SK-N-SH (cell line): ENCODE measurements at regions not wholly inside any gene's neighbourhood (a gene's known extent, or its start where the extent isn't known, plus 50 kb on each side); places are given as distances from the start of the nearest gene placed in this dataset.

Experiments used
- CTCF ChIA-PET: fragments of 300-600, 350-600 bp; formaldehyde crosslinking; extraction: SDS; loops from one replicate; lab custom pipeline; 2021; lab: Yijun Ruan, JAX
- POLR2A ChIA-PET: fragments of 350-600 bp; sonication (Branson Sonifier 250); formaldehyde crosslinking; extraction: SDS; loops from one replicate; lab custom pipeline; 2020; ENCODE audit warnings: antibody characterized with exemption, inconsistent platforms; lab: Yijun Ruan, JAX
- DNase-seq: peaks from one replicate; pipeline ENCODE4 v3.0.0; 2012
- H2AFZ ChIP-seq: fragments of 200-600 bp; sonication (generic); 2 replicates; pipeline ENCODE4 v1.8.1; 2016; ENCODE audit warnings: antibody characterized with exemption, mild to moderate bottlenecking, low read depth
- H3F3A ChIP-seq: fragments of 200-600 bp; sonication (generic); replicated peaks from 2 replicates; pipeline ENCODE3; 2016; ENCODE audit warnings: antibody characterized with exemption, mild to moderate bottlenecking; ENCODE audit not compliant: insufficient read depth
- H3K27ac ChIP-seq, 2 experiments: fragments of 200-500 bp in 1 of 2; fragments of 200-600 bp in 1 of 2; sonication (Bioruptor generic) in 1 of 2; sonication (generic), shearing (Covaris generic) in 1 of 2; 2 replicates each; pipeline versions ENCODE4 v1.5.1 to v1.6.1; 2014 to 2016; ENCODE audit warnings: low read depth in 2 of 2, inconsistent platforms in 1 of 2, low read length in 1 of 2, mild to moderate bottlenecking in 1 of 2, mixed read lengths in 1 of 2
- H3K27me3 ChIP-seq: fragments of 200-600 bp; sonication (generic), shearing (Covaris generic); 2 replicates; pipeline ENCODE4 v1.6.1; 2016; ENCODE audit warnings: mixed run types; ENCODE audit not compliant: insufficient read depth
- H3K36me3 ChIP-seq, 2 experiments: fragments of 200-500 bp in 1 of 2; fragments of 200-600 bp in 1 of 2; sonication (Bioruptor generic) in 1 of 2; sonication (generic) in 1 of 2; replicated peaks in 1 of 2; 2 replicates each; pipeline versions ENCODE3 to v1.5.1; 2014 to 2016; ENCODE audit warnings: low read length in 1 of 2, mild to moderate bottlenecking in 1 of 2; ENCODE audit not compliant: insufficient read depth in 2 of 2, control insufficient read depth in 1 of 2
- H3K4me1 ChIP-seq, 2 experiments: fragments of 200-500 bp in 1 of 2; fragments of 200-600 bp in 1 of 2; sonication (Bioruptor generic) in 1 of 2; sonication (generic), shearing (Covaris generic) in 1 of 2; 2 replicates each; pipeline versions ENCODE4 v1.5.1 to v1.6.1; 2014 to 2016; ENCODE audit warnings: low read depth in 1 of 2, low read length in 1 of 2, mixed run types in 1 of 2; ENCODE audit not compliant: insufficient read depth in 2 of 2, control insufficient read depth in 1 of 2
- H3K4me2 ChIP-seq: fragments of 200-600 bp; sonication (generic), shearing (Covaris generic); 2 replicates; pipeline ENCODE4 v1.6.1; 2017; ENCODE audit warnings: mixed run types
- H3K4me3 ChIP-seq, 2 experiments: fragments of 200-500 bp in 1 of 2; fragments of 200-600 bp in 1 of 2; sonication (Bioruptor generic) in 1 of 2; sonication (generic), shearing (Covaris generic) in 1 of 2; 2 replicates each; pipeline versions ENCODE4 v1.5.1 to v1.8.1; 2014 to 2016; ENCODE audit warnings: low read depth in 2 of 2, inconsistent platforms in 1 of 2, low read length in 1 of 2, mild to moderate bottlenecking in 1 of 2, mixed read lengths in 1 of 2, moderate library complexity in 1 of 2
- H3K79me2 ChIP-seq: fragments of 200-600 bp; sonication (generic); 2 replicates; pipeline ENCODE4 v1.8.1; 2017; ENCODE audit warnings: mild to moderate bottlenecking; ENCODE audit not compliant: insufficient read depth
- H3K9ac ChIP-seq: fragments of 200-600 bp; sonication (generic); 2 replicates; pipeline ENCODE4 v1.6.1; 2017; ENCODE audit warnings: mixed run types
- H3K9me2 ChIP-seq: fragments of 200-600 bp; sonication (generic); 2 replicates; pipeline ENCODE4 v1.6.1; 2017; ENCODE audit warnings: mixed run types
- H3K9me3 ChIP-seq: fragments of 200-600 bp; sonication (generic); 2 replicates; pipeline ENCODE4 v1.6.1; 2017; ENCODE audit warnings: mixed run types, mild to moderate bottlenecking, moderate library complexity
- H4K20me1 ChIP-seq: fragments of 200-600 bp; sonication (generic); 2 replicates; pipeline ENCODE4 v1.6.1; 2017; ENCODE audit warnings: mild to moderate bottlenecking, mixed run types; ENCODE audit not compliant: insufficient read depth
- EP300 ChIP-seq, 2 experiments: IDR thresholded peaks; 2 replicates each; pipeline versions ENCODE4 v1.4.0 to v1.6.1; 2012; ENCODE audit warnings: borderline replicate concordance in 1 of 2, low read depth in 1 of 2, low read length in 1 of 2
- FOXM1 ChIP-seq: IDR thresholded peaks from 2 replicates; pipeline ENCODE4 v1.4.0; 2012; ENCODE audit warnings: low read depth, mild to moderate bottlenecking
- GABPA ChIP-seq: IDR thresholded peaks from 2 replicates; pipeline ENCODE4 v1.4.0; 2012; ENCODE audit warnings: low read depth, mild to moderate bottlenecking
- JUND ChIP-seq: IDR thresholded peaks from 2 replicates; pipeline ENCODE4 v1.4.0; 2012
- MXI1 ChIP-seq: IDR thresholded peaks from 2 replicates; pipeline ENCODE4 v1.6.1; 2012; ENCODE audit warnings: mild to moderate bottlenecking, low read depth, low read length, improper control_type of control experiment
- NFIC ChIP-seq: IDR thresholded peaks from 2 replicates; pipeline ENCODE4 v1.4.0; 2012; ENCODE audit warnings: borderline replicate concordance
- PBX3 ChIP-seq: IDR thresholded peaks from 2 replicates; pipeline ENCODE4; 2012
- RAD21 ChIP-seq: IDR thresholded peaks from 2 replicates; pipeline ENCODE4 v1.6.1; 2012; ENCODE audit warnings: mild to moderate bottlenecking, low read length
- RCOR1 ChIP-seq: fragments of 150-350 bp; IDR thresholded peaks from 2 replicates; pipeline ENCODE4 v1.6.1; 2017; ENCODE audit warnings: antibody characterized with exemption, low read length
- RXRA ChIP-seq: IDR thresholded peaks from 2 replicates; pipeline ENCODE4 v1.4.0; 2012; ENCODE audit warnings: low read depth, mild to moderate bottlenecking, borderline replicate concordance
- SIN3A ChIP-seq: IDR thresholded peaks from 2 replicates; pipeline ENCODE4 v1.6.1; 2012; ENCODE audit warnings: low read depth, mild to moderate bottlenecking, low read length, moderate library complexity, borderline replicate concordance
- TCF12 ChIP-seq: IDR thresholded peaks from 2 replicates; pipeline ENCODE4 v1.4.0; 2012
- TEAD4 ChIP-seq: IDR thresholded peaks from 2 replicates; pipeline ENCODE4 v1.4.0; 2012; ENCODE audit warnings: mild to moderate bottlenecking, borderline replicate concordance; ENCODE audit not compliant: insufficient read depth
- USF2 ChIP-seq: fragments of 150-350 bp; IDR thresholded peaks from 2 replicates; pipeline ENCODE4 v1.6.1; 2017; ENCODE audit warnings: antibody characterized with exemption, low read length, low read depth, borderline replicate concordance
- WGBS: methylation state at CpG from one replicate; pipeline ENCODE4 v1.1.6; 2017; ENCODE audit warnings: low lambda C conversion rate; 5-methylcytosine and 5-hydroxymethylcytosine counted together
- TF ChIP-seq, protein P1 (sequence below): IDR thresholded peaks from 2 replicates; pipeline ENCODE4 v1.6.1; 2012; ENCODE audit warnings: mild to moderate bottlenecking, low read depth, low read length, moderate library complexity
- TF ChIP-seq, protein P2 (sequence below): fragments of 200-600 bp; sonication (generic); IDR thresholded peaks from 2 replicates; pipeline ENCODE4 v1.6.1; 2017; ENCODE audit warnings: antibody characterized with exemption, mild to moderate bottlenecking, moderate library complexity

DNA sequence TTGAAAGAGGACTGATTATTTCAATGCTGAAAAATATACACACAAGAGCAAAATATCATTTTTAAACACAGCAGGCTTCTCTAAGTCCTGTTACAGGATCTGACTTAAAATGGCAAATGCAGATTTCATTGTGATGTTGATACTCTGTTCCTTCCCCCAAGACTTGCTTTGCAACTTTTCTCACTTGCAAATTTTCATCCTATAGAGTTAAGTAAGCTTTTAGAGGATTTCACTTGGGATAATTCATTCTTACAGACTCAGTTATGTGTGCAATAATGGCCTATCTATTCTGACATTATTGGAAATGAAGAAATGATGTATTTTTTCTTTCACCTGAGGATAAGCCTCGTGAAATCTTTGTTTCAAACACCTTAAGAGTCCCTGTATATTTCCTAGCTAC, 2403.2 kb downstream of the ARAP2 start:
- POLR2A ChIA-PET, result no interaction called here
- Histone ChIP-seq H3K4me2 (no peak overlapping the region), H3F3A (peaks cover 20% of the 10 kb centered on the region), H3K4me1 (peaks cover 0 to 14% of the 10 kb centered on the region in 2 experiments; a peak in 1 of 4 replicates)
- TF ChIP-seq, protein P1, sequence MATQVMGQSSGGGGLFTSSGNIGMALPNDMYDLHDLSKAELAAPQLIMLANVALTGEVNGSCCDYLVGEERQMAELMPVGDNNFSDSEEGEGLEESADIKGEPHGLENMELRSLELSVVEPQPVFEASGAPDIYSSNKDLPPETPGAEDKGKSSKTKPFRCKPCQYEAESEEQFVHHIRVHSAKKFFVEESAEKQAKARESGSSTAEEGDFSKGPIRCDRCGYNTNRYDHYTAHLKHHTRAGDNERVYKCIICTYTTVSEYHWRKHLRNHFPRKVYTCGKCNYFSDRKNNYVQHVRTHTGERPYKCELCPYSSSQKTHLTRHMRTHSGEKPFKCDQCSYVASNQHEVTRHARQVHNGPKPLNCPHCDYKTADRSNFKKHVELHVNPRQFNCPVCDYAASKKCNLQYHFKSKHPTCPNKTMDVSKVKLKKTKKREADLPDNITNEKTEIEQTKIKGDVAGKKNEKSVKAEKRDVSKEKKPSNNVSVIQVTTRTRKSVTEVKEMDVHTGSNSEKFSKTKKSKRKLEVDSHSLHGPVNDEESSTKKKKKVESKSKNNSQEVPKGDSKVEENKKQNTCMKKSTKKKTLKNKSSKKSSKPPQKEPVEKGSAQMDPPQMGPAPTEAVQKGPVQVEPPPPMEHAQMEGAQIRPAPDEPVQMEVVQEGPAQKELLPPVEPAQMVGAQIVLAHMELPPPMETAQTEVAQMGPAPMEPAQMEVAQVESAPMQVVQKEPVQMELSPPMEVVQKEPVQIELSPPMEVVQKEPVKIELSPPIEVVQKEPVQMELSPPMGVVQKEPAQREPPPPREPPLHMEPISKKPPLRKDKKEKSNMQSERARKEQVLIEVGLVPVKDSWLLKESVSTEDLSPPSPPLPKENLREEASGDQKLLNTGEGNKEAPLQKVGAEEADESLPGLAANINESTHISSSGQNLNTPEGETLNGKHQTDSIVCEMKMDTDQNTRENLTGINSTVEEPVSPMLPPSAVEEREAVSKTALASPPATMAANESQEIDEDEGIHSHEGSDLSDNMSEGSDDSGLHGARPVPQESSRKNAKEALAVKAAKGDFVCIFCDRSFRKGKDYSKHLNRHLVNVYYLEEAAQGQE, result no peak
- TF ChIP-seq FOXM1 (no peak), USF2 (no peak), SIN3A (no peak), TEAD4 (no peak), EP300 (IDR thresholded peaks at IDR 0.05; ENCODE audit: borderline replicate concordance in 1 of 2, low read depth in 1 of 2, low read length in 1 of 2) (no peak), TCF12 (no peak), RAD21 (no peak), NFIC (no peak), RCOR1 (no peak), GABPA (no peak), RXRA (no peak), MXI1 (no peak), PBX3 (no peak), JUND (no peak)
- TF ChIP-seq, protein P2, sequence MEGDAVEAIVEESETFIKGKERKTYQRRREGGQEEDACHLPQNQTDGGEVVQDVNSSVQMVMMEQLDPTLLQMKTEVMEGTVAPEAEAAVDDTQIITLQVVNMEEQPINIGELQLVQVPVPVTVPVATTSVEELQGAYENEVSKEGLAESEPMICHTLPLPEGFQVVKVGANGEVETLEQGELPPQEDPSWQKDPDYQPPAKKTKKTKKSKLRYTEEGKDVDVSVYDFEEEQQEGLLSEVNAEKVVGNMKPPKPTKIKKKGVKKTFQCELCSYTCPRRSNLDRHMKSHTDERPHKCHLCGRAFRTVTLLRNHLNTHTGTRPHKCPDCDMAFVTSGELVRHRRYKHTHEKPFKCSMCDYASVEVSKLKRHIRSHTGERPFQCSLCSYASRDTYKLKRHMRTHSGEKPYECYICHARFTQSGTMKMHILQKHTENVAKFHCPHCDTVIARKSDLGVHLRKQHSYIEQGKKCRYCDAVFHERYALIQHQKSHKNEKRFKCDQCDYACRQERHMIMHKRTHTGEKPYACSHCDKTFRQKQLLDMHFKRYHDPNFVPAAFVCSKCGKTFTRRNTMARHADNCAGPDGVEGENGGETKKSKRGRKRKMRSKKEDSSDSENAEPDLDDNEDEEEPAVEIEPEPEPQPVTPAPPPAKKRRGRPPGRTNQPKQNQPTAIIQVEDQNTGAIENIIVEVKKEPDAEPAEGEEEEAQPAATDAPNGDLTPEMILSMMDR, result no peak
- TF ChIP-seq, all 33 proteins: peak for 0
- Histone ChIP-seq H3K27me3 (no peaks in the 10 kb centered on the region), H2AFZ (no peak overlapping the region), H3K9me3 (no peaks in the 10 kb centered on the region), H3K9ac (no peak overlapping the region), H3K79me2 (no peaks in the 10 kb centered on the region), H3K9me2 (no peaks in the 10 kb centered on the region), H3K4me3 (no peak overlapping the region), H4K20me1 (no peaks in the 10 kb centered on the region), H3K27ac (no peak overlapping the region), H3K36me3 (no peaks in the 10 kb centered on the region)
- WGBS, result 23% methylated on average over 1 of the region's 1 CpG
- no peak for DNase-seq
- CTCF ChIA-PET, result no interaction called here
